ENCODE measurements at regions not wholly inside any gene's neighbourhood (a gene's known extent, or its start where the extent isn't known, plus 50 kb on each side); places are given as distances from the start of the nearest gene placed in this dataset.
"Not testable (repeated sequence)": the region's sequence is repeated elsewhere in the genome, so short reads cannot be mapped to it uniquely, and the experiment has no call there.

DNA sequence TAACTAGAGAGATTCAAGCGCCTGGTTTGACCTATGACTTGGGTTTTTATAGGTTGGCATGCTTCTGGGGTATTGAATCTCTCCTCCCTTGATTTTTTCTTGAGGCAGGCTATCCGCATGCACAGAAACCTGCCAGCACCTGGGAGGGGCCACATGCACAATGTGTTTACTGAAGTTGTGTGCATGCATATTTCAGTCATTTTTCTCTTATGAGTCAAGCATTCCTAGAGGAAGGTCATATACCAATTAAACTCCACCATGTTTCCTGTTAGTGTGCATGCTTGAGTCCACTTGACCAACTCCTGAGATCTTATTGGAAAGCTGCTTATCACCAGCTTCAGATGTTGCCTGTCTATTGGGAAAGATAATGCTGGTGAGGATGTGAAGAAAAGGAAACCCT lies 1718.4 kb downstream of the LRRC4C start:
- Histone ChIP-seq H3K4me2 (no peak overlapping the region), H3F3A (ENCODE audit: low read depth) (no peaks in the 10 kb centered on the region), H3K27me3 (no peaks in the 10 kb centered on the region), H3K4me3 (no peak overlapping the region), H3K36me3 (no peaks in the 10 kb centered on the region), H3K9me3 (ENCODE audit: low read depth) (no peaks in the 10 kb centered on the region), H2AFZ (replicated peaks) (no peak overlapping the region), H3K4me1 (no peaks in the 10 kb centered on the region), H3K27ac (no peak overlapping the region), H3K79me2 (ENCODE audit: low read depth) (no peaks in the 10 kb centered on the region), H3K9ac (no peak overlapping the region), H4K20me1 (ENCODE audit: low read depth) (no peaks in the 10 kb centered on the region)
- H3K9me3 Mint-ChIP-seq: peaks cover 9% of the 10 kb centered on the region
- DNase-seq (ENCODE audit: low spot score): no peak
- peaks cover 7% of the 10 kb centered on the region for H3K27me3 Mint-ChIP-seq (ENCODE audit: insufficient read depth, low read depth)
- no peak overlapping the region for H3K27ac Mint-ChIP-seq
- H3K4me1 Mint-ChIP-seq: no peaks in the 10 kb centered on the region
- no peaks in the 10 kb centered on the region for H3K36me3 Mint-ChIP-seq
- no peak overlapping the region for H3K4me3 Mint-ChIP-seq
- TF ChIP-seq EZH2phosphoT487 (IDR thresholded peaks at IDR 0.05) (no peak), EZH2 (IDR thresholded peaks at IDR 0.05) (no peak)
- TF ChIP-seq, protein P1, sequence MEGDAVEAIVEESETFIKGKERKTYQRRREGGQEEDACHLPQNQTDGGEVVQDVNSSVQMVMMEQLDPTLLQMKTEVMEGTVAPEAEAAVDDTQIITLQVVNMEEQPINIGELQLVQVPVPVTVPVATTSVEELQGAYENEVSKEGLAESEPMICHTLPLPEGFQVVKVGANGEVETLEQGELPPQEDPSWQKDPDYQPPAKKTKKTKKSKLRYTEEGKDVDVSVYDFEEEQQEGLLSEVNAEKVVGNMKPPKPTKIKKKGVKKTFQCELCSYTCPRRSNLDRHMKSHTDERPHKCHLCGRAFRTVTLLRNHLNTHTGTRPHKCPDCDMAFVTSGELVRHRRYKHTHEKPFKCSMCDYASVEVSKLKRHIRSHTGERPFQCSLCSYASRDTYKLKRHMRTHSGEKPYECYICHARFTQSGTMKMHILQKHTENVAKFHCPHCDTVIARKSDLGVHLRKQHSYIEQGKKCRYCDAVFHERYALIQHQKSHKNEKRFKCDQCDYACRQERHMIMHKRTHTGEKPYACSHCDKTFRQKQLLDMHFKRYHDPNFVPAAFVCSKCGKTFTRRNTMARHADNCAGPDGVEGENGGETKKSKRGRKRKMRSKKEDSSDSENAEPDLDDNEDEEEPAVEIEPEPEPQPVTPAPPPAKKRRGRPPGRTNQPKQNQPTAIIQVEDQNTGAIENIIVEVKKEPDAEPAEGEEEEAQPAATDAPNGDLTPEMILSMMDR (IDR thresholded peaks at IDR 0.05): no peak

DNA sequence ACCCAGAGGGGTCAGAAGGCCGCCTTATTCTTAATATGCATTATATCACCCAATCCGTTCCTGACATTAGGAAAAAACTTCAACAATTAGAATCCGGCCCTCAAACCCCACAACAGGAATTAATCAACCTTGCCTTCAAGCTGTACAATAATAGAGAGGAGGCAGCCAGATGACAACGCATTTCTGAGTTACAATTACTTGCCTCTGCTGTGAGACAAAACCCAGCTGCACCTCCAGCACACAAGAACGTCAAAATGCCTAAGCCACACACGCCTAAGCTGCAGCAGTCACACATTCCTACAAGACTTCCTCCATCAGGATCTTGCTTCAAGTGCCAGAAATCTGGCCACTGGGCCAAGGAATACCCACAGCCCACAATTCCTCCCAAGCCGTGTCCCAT lies 1723.1 kb downstream of the LRRC4C start:
- H3K36me3 ChIP-seq; H3K27me3 Mint-ChIP-seq (ENCODE audit: insufficient read depth, low read depth); H4K20me1 ChIP-seq (ENCODE audit: low read depth); H3K4me1 ChIP-seq; H3K27me3 ChIP-seq; H3K4me3 Mint-ChIP-seq; H3K36me3 Mint-ChIP-seq; H3K9me3 Mint-ChIP-seq; H3K4me2 ChIP-seq; DNase-seq (ENCODE audit: low spot score); H2AFZ ChIP-seq (replicated peaks); H3K9ac ChIP-seq; H3K4me1 Mint-ChIP-seq; H3K4me3 ChIP-seq; H3K27ac Mint-ChIP-seq; H3K79me2 ChIP-seq (ENCODE audit: low read depth); H3K9me3 ChIP-seq (ENCODE audit: low read depth); H3K27ac ChIP-seq; H3F3A ChIP-seq (ENCODE audit: low read depth): not testable (repeated sequence)

GRCh38 chr11:39732001-39732400 lies 1727.5 kb downstream of the LRRC4C start:
- TF ChIP-seq, protein P1 (IDR thresholded peaks at IDR 0.05): no peak
- TF ChIP-seq EZH2 (IDR thresholded peaks at IDR 0.05): no peak
- TF ChIP-seq EZH2phosphoT487 (IDR thresholded peaks at IDR 0.05): no peak
- peaks cover 3% of the 10 kb centered on the region for H3K4me1 ChIP-seq
- no peaks in the 10 kb centered on the region for H3F3A ChIP-seq (ENCODE audit: low read depth)
- no peak overlapping the region for H3K4me3 ChIP-seq
- no peaks in the 10 kb centered on the region for H4K20me1 ChIP-seq (ENCODE audit: low read depth)
- H3K79me2 ChIP-seq (ENCODE audit: low read depth): no peaks in the 10 kb centered on the region
- no peak overlapping the region for H3K27ac ChIP-seq
- no peak overlapping the region for H3K4me2 ChIP-seq
- Mint-ChIP-seq H3K4me1 (peaks cover 4% of the 10 kb centered on the region), H3K36me3 (no peaks in the 10 kb centered on the region), H3K27ac (no peak overlapping the region), H3K9me3 (no peaks in the 10 kb centered on the region), H3K4me3 (no peak overlapping the region), H3K27me3 (ENCODE audit: insufficient read depth, low read depth) (no peaks in the 10 kb centered on the region)
- no peaks in the 10 kb centered on the region for H3K9me3 ChIP-seq (ENCODE audit: low read depth)
- no peaks in the 10 kb centered on the region for H3K27me3 ChIP-seq
- no peaks in the 10 kb centered on the region for H3K36me3 ChIP-seq
- no peak overlapping the region for H2AFZ ChIP-seq (replicated peaks)
- no peak overlapping the region for H3K9ac ChIP-seq
- DNase-seq (ENCODE audit: low spot score): no peak

GRCh38 chr11:39725081-39725480 lies 1734.4 kb downstream of the LRRC4C start:
- no peak for DNase-seq (ENCODE audit: low spot score)
- peaks cover 3% of the 10 kb centered on the region for H3K27me3 Mint-ChIP-seq (ENCODE audit: insufficient read depth, low read depth)
- no peaks in the 10 kb centered on the region for H3K36me3 Mint-ChIP-seq
- peaks cover 6% of the 10 kb centered on the region for H3K4me1 Mint-ChIP-seq
- no peaks in the 10 kb centered on the region for H3K9me3 Mint-ChIP-seq
- Histone ChIP-seq H3F3A (ENCODE audit: low read depth) (no peaks in the 10 kb centered on the region), H4K20me1 (ENCODE audit: low read depth) (no peaks in the 10 kb centered on the region), H2AFZ (replicated peaks) (no peak overlapping the region), H3K79me2 (ENCODE audit: low read depth) (no peaks in the 10 kb centered on the region), H3K36me3 (no peaks in the 10 kb centered on the region), H3K27me3 (no peaks in the 10 kb centered on the region), H3K4me3 (no peak overlapping the region), H3K27ac (no peak overlapping the region), H3K4me2 (no peak overlapping the region), H3K9me3 (ENCODE audit: low read depth) (no peaks in the 10 kb centered on the region), H3K4me1 (peaks cover 3% of the 10 kb centered on the region), H3K9ac (no peak overlapping the region)
- TF ChIP-seq EZH2 (IDR thresholded peaks at IDR 0.05) (no peak), EZH2phosphoT487 (IDR thresholded peaks at IDR 0.05) (no peak)
- TF ChIP-seq, protein P1 (IDR thresholded peaks at IDR 0.05): no peak
- no peak overlapping the region for H3K27ac Mint-ChIP-seq
- H3K4me3 Mint-ChIP-seq: no peak overlapping the region

Measured in neural progenitor cell (in vitro differentiated cells).